Astrocyte (in vitro differentiated cells and primary cell): ENCODE measurements at regions not wholly inside any gene's neighbourhood (a gene's known extent, or its start where the extent isn't known, plus 50 kb on each side); places are given as distances from the start of the nearest gene placed in this dataset.

Experiments used
- CTCF ChIP-seq: IDR thresholded peaks from 2 replicates; pipeline ENCODE4 v1.5.1; 2011; ENCODE audit warnings: low read depth, mild to moderate bottlenecking, inconsistent platforms, low read length, moderate library complexity; ENCODE audit not compliant: insufficient read depth
- EZH2 ChIP-seq: IDR thresholded peaks from 2 replicates; pipeline ENCODE4 v1.6.1; 2012; ENCODE audit warnings: mild to moderate bottlenecking, low read length, inconsistent platforms; ENCODE audit not compliant: insufficient read depth

DNA sequence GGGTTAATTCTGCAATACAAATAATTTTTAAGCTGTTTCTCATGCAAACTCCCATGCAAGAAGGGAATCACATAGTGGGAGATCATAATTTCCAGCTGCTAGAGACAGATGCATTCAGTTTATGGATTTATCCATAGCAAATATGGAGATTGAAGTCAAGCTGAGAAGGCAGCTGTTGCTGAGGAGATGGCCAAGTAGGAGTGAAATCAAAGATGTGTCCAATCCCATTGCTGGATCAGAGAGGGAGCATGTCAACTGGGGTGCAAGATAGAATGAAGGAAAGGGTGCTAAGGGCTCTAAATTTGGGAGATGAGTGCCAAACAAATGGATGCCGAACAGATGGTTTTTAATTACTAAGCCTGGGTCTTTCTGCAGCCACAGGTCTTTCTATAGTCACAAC is 504.5 kb downstream of the NFIB start:
- TF ChIP-seq CTCF (no peak), EZH2 (no peak)
